HUES6 (cell line): ENCODE measurements at regions not wholly inside any gene's neighbourhood (a gene's known extent, or its start where the extent isn't known, plus 50 kb on each side); places are given as distances from the start of the nearest gene placed in this dataset.

ENCODE experiments used
- H3K27ac ChIP-seq: 2 replicates; pipeline ENCODE4 v1.7.0; 2013; ENCODE audit warnings: low read depth, mild to moderate bottlenecking, low read length, inconsistent platforms
- H3K27me3 ChIP-seq: 2 replicates; pipeline ENCODE4 v1.6.1; 2013; ENCODE audit warnings: low read length; ENCODE audit not compliant: control insufficient read depth, insufficient read depth
- H3K36me3 ChIP-seq: 2 replicates; pipeline ENCODE4 v1.6.1; 2013; ENCODE audit warnings: low read length; ENCODE audit not compliant: control insufficient read depth, insufficient read depth
- H3K4me1 ChIP-seq: 2 replicates; pipeline ENCODE4 v1.6.1; 2013; ENCODE audit warnings: low read length; ENCODE audit not compliant: control insufficient read depth, insufficient read depth
- H3K4me3 ChIP-seq: 2 replicates; pipeline ENCODE4 v1.5.1; 2013; ENCODE audit warnings: low read depth, low read length
- H3K9ac ChIP-seq: one replicate; pipeline ENCODE4 v1.6.1; 2013; ENCODE audit warnings: mild to moderate bottlenecking, low read length
- H3K9me3 ChIP-seq: 2 replicates; pipeline ENCODE4 v1.6.1; 2013; ENCODE audit warnings: low read depth, low read length; ENCODE audit not compliant: control insufficient read depth, insufficient read depth

GRCh38 chr20:11394145-11394833 lies 523.4 kb upstream of the BTBD3 start:
- no peaks in the 10 kb centered on the region for H3K4me1 ChIP-seq
- no peak overlapping the region for H3K27ac ChIP-seq
- H3K9ac ChIP-seq: no peak overlapping the region
- H3K9me3 ChIP-seq: no peaks in the 10 kb centered on the region
- H3K27me3 ChIP-seq: no peaks in the 10 kb centered on the region
- H3K36me3 ChIP-seq: no peaks in the 10 kb centered on the region
- no peak overlapping the region for H3K4me3 ChIP-seq

DNA sequence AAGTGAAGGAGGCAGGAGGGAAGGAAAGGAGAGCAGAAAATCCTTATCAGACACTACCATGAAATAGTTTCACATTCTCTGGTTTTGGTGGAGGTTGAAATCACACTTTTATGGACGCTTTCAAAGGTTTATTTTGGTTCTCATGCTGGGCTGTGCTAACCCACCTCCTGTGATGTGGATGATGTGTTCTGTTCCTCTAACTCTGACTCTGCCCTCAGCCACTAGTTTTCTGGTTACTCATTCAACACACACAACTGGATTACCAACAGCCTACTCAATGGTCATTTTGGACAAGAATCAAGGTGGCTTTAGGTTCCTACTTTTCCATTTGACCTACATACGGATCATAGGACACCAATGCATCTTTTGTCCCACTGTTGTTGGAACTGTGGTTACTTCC lies 522.1 kb upstream of the BTBD3 start:
- no peak overlapping the region for H3K4me3 ChIP-seq
- H3K27ac ChIP-seq: no peak overlapping the region
- H3K4me1 ChIP-seq: no peaks in the 10 kb centered on the region
- H3K9ac ChIP-seq: no peak overlapping the region
- no peaks in the 10 kb centered on the region for H3K27me3 ChIP-seq
- no peaks in the 10 kb centered on the region for H3K36me3 ChIP-seq
- no peaks in the 10 kb centered on the region for H3K9me3 ChIP-seq

DNA sequence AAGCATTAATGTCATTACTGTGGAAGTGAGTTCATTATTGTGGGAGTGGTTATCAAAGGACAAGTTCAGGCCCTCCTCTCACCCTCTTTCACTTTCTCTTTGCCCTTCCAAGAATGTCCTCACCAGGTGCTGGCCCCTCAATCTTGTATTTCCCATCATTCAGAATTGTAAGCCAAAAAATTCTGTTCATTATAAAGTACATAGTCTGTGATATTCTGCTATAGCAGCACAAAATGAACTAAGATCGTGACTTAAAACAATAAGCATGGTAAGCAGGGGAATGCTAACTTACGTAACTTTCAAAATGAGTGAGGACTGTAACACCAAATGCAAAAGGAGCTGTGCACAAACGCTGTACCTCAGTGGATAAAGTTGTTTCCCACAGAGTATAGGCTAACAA lies 515.7 kb upstream of the BTBD3 start:
- Histone ChIP-seq H3K4me3 (no peak overlapping the region), H3K4me1 (peaks cover 4% of the 10 kb centered on the region; the same call in 1 of the 2 replicates), H3K27me3 (no peaks in the 10 kb centered on the region), H3K9me3 (no peaks in the 10 kb centered on the region), H3K27ac (no peak overlapping the region), H3K36me3 (no peaks in the 10 kb centered on the region), H3K9ac (no peak overlapping the region)

GRCh38 chr20:11403711-11404110 lies 514.0 kb upstream of the BTBD3 start:
- Histone ChIP-seq H3K36me3 (no peaks in the 10 kb centered on the region), H3K27me3 (no peaks in the 10 kb centered on the region), H3K9me3 (no peaks in the 10 kb centered on the region), H3K4me3 (no peak overlapping the region), H3K27ac (no peak overlapping the region), H3K4me1 (peaks cover 4% of the 10 kb centered on the region; the same call in 1 of the 2 replicates), H3K9ac (no peak overlapping the region)

DNA sequence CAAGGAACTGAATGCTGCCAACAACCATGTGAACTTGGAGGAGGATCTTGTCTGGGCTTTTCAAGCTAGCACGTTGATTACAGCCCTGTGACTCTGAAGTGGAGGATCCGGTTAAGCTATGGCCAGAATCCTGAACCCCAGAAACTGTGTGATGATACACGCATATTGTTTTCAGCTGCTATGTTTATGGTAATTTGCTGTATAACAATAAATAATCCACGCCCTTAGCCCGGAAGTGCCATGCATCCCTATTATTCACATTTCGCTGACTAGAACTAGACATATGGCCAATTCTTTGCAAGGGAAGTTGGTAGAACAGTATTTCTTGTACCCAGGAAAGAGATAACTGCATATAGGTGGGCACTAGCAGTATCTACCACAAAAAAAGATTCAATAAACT lies 510.8 kb upstream of the BTBD3 start:
- Histone ChIP-seq H3K36me3 (no peaks in the 10 kb centered on the region), H3K4me1 (peaks cover 4% of the 10 kb centered on the region; the same call in 1 of the 2 replicates), H3K27ac (no peak overlapping the region), H3K9ac (no peak overlapping the region), H3K9me3 (no peaks in the 10 kb centered on the region), H3K4me3 (no peak overlapping the region), H3K27me3 (no peaks in the 10 kb centered on the region)

GRCh38 chr20:11409561-11409960 lies 508.1 kb upstream of the BTBD3 start:
- Histone ChIP-seq H3K9me3 (peaks cover 3% of the 10 kb centered on the region; the same call in 1 of the 2 replicates), H3K4me3 (no peak overlapping the region), H3K36me3 (no peaks in the 10 kb centered on the region), H3K4me1 (no peaks in the 10 kb centered on the region), H3K9ac (no peak overlapping the region), H3K27ac (no peak overlapping the region), H3K27me3 (no peaks in the 10 kb centered on the region)

- no peaks in the 10 kb centered on the region for H3K4me1 ChIP-seq
- H3K9ac ChIP-seq: no peak overlapping the region
- H3K4me3 ChIP-seq: no peak overlapping the region
- no peaks in the 10 kb centered on the region for H3K27me3 ChIP-seq
- no peak overlapping the region for H3K27ac ChIP-seq
- H3K9me3 ChIP-seq: peaks cover 3% of the 10 kb centered on the region; the same call in 1 of the 2 replicates
- no peaks in the 10 kb centered on the region for H3K36me3 ChIP-seq
Measured at GRCh38 chr20:11411765-11412164, 505.9 kb upstream of the BTBD3 start.

DNA sequence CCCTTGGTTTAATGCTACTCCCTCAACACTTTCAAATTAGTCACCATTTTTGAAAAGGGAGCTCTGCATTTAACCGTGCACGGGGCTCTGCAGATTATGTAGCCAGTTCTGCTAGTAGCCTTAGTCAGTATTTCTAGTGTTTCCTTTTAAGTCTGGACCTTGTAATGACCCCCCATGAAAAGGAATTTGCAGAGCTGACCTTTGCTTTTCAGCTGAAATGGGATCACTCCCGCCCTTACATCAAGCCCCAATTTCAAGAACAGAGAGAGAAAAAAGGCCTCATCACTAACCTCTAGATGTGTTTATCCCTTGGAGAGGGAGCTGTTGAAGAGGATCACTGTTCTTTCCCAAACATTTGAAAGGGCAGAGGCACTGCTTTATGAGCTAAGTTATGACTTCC lies 490.7 kb upstream of the BTBD3 start:
- Histone ChIP-seq H3K36me3 (no peaks in the 10 kb centered on the region), H3K27me3 (no peaks in the 10 kb centered on the region), H3K4me3 (no peak overlapping the region), H3K9me3 (no peaks in the 10 kb centered on the region), H3K4me1 (peaks cover 7% of the 10 kb centered on the region; the same call in 1 of the 2 replicates), H3K27ac (no peak overlapping the region), H3K9ac (no peak overlapping the region)

DNA sequence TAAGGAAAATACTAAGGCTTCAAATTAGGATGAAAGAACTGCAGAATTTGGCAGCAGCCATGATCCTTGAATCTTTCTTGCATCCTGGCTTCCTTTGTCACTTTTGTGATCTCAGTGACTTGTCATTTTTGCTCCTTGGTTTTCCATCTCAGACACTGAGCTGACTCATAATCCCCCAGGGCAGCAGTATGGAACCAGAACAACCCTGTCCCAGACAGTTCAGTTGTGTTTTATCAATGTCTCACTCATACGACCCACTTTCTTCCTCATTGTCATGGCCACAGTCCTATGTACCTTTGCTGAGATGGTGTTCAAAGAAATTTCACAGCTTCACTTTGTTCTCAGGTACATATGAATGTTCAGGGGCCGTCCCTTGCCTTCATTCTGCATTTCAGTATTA lies 488.5 kb upstream of the BTBD3 start:
- Histone ChIP-seq H3K9ac (no peak overlapping the region), H3K4me3 (no peak overlapping the region), H3K4me1 (peaks cover 7% of the 10 kb centered on the region; the same call in 1 of the 2 replicates), H3K36me3 (no peaks in the 10 kb centered on the region), H3K27ac (no peak overlapping the region), H3K9me3 (0 out of 2 replicates have a peak, but pooled peaks cover 3% of the 10 kb centered on the region), H3K27me3 (no peaks in the 10 kb centered on the region)

GRCh38 chr20:11429889-11430519 lies 487.7 kb upstream of the BTBD3 start:
- no peak overlapping the region for H3K9ac ChIP-seq
- H3K9me3 ChIP-seq: peaks cover 11% of the 10 kb centered on the region
- H3K36me3 ChIP-seq: no peaks in the 10 kb centered on the region; the same call in 1 of the 2 replicates
- H3K27ac ChIP-seq: no peak overlapping the region
- H3K4me1 ChIP-seq: peaks cover 7% of the 10 kb centered on the region; the same call in 1 of the 2 replicates
- H3K4me3 ChIP-seq: no peak overlapping the region
- no peaks in the 10 kb centered on the region for H3K27me3 ChIP-seq

GRCh38 chr20:11430652-11431051 lies 487.0 kb upstream of the BTBD3 start:
- Histone ChIP-seq H3K4me1 (peaks cover 7% of the 10 kb centered on the region; the same call in 1 of the 2 replicates), H3K4me3 (no peak overlapping the region), H3K27ac (no peak overlapping the region)

More at GRCh38 chr20:11430652-11431051, 487.0 kb upstream of the BTBD3 start:
- Histone ChIP-seq H3K36me3 (no peaks in the 10 kb centered on the region; the same call in 1 of the 2 replicates), H3K9ac (no peak overlapping the region), H3K27me3 (no peaks in the 10 kb centered on the region), H3K9me3 (peaks cover 17% of the 10 kb centered on the region)
